ENCODE measurements at regions not wholly inside any gene's neighbourhood (a gene's known extent, or its start where the extent isn't known, plus 50 kb on each side); places are given as distances from the start of the nearest gene placed in this dataset.

- DNase-seq (ENCODE audit: low read depth in 2 of 2) = no peak
These were observed 185.0 kb downstream of the RFC3 start for GRCh38 chr13:34002924-34003323.

GRCh38 chr13:34003656-34004055, 185.7 kb downstream of the RFC3 start:
- DNase-seq (ENCODE audit: low read depth in 2 of 2) = no peak

DNA sequence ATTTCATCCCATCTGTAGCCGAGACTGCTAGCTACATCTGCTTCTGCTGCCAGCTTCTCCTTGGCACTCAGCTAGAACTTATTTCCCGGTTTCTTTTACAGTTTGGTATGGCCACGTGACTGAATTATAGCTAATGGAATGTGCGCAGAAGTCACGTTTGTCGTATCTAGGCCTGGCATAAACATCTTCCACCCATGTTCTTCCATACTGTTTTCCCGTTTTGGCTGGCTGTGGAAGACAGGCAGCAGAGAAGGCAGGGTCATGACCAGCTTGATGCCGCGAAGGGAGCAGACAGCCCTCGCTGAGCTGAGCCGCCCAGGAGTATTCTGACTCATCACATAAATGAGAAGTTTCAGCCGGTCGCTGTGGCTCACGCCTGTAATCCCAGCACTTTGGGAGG, 186.7 kb downstream of the RFC3 start:
- DNase-seq (ENCODE audit: low read depth in 2 of 2) = no peak

DNA sequence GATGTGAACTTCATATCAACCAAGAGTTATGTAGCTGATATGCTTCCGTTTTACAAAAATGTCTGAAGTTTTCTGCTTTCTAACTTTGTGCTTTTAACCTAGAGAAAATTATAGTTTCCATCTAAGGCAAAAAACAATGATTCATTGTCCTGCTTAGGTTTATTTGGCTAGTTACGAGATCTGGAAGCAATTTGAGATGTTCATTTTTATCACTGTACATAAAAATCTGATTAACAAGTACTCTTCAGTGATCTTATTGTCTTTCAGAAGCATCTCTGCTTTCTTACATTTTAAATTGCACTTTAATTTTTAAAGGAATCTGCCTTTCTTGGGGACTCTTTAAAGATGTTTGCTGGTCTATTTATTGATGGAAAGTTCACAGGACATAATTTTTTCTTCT, 188.1 kb downstream of the RFC3 start:
- no peak for DNase-seq (ENCODE audit: low read depth in 2 of 2)

DNA sequence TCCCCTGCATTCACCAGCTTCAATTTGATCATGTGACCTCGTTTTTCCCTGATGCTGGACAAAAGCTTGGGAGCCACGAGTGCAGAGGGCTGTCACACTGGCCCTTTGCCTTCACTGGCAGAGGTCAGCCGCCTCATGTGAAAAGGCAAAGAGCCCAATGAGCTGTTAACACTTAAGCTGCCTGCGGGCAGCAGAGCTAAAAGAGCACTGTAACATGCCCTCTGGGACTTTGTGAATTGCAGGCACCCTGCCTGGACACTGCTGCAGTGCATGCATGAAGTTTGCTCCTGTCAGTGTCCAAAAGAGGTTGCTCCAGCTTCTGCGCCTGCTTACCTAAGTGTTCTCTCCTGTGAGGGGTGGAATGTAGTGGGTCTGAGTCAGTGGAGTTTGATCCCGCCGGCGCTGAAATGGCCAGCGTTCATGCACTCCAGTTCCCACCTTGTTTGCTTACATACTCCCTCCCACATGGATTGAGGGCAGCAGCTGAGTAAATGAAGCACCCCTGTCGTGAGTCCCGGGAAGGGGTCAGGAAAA, 193.7 kb downstream of the RFC3 start:
- DNase-seq (ENCODE audit: low read depth in 2 of 2) = no peak

DNA sequence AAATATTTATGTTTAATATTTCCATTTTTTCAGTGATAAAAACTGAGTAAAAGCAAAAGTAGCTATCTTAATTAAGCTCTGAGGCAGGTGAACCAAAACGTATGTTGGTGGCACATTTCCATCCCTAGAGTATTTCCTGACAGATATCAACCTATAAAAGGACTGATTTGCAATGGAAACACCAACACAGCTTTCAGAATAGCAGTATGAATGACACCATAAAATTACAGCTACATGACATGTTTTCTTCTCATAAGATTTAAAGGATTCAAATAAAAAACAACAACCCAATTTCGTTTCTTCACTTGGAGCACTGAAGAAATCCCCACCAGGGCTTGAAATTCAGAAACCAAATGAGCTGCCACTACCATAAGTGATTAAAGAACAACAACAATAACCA, 194.4 kb downstream of the RFC3 start:
- DNase-seq (ENCODE audit: low read depth in 2 of 2) = no peak

DNA sequence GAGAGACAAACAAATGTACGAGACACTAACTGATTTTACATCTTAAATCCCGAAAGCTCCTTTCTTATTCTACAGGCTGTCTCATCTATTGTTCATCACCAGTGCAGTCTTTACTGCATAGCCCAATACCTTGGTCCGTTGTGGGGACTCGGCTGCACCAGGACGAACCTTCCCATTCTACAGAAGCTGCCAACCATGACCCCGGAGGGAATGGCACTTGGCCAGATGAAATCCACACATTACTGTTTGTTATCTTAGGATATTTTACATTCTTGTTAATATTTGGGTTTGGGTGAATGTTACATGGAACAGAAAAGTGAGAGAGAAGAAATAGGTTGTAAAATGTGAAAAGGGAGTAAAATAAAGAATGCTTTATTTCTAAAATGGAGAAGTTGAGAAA, 195.1 kb downstream of the RFC3 start:
- no peak for DNase-seq (ENCODE audit: low read depth in 2 of 2)

DNA sequence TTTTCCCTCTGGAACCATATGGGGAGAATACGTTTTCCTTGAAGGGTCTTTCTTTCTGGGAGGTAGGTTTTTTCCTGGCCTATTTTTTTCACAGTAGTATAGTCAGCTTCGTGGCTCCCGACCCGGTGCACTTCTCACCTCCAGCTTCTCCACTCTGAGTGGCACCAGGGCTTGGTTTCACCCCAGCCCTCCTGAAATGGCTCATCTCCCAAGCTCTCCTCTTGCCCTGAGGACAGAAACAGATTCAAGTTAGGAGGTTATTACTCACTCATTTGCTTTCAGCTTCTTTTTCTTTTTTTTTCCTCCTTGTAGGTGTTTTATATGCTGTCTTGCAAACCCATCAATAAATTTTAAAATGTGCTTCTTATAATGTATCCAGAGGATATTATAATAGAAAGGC, 199.3 kb downstream of the RFC3 start:
- DNase-seq (ENCODE audit: low read depth in 2 of 2) = no peak

DNA sequence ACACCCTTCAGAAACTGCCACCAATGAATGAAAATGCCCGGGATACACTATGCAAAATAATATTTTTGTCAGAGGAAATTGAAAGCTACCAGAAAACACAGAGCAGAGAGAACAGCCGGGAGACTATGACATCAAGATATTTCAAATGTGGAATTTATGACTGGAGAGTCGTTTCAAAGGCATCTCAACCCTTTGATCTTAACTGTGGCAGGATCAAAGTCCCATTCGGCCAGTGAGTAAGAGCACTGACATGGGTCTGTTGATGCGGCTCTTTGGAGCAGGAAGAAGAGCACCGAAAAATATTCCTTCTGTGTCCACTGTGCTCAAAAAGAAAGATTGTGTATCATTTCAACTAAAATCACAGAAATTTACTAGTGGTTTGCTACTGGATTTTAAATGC, 201.9 kb downstream of the RFC3 start:
- no peak for DNase-seq (ENCODE audit: low read depth in 2 of 2)

- DNase-seq (ENCODE audit: low read depth in 2 of 2) = no peak
These were observed 202.4 kb downstream of the RFC3 start for GRCh38 chr13:34020388-34020787.

DNA sequence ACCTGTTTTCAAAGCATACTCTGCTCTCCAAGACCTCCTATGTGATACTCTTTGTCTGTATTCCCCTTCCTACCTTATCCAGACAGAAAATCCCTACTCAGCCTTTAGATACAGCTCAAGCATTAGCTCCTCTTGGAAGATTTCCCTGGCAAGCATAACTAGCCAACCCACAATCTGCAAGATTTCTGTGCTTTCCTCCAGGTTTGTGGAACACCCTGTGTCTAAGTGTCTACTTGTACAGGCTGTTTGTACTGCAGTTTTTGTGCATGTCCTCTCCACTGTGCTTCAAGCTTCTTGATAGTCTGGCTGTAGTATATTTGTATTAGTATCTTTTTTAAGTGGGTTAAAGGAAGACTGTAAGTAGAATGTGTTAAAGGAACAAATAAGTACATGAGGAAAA, 203.7 kb downstream of the RFC3 start:
- DNase-seq (ENCODE audit: low read depth in 2 of 2) = no peak

GRCh38 chr13:34025746-34026145, 207.8 kb downstream of the RFC3 start:
- DNase-seq (ENCODE audit: low read depth in 2 of 2) = no peak

DNA sequence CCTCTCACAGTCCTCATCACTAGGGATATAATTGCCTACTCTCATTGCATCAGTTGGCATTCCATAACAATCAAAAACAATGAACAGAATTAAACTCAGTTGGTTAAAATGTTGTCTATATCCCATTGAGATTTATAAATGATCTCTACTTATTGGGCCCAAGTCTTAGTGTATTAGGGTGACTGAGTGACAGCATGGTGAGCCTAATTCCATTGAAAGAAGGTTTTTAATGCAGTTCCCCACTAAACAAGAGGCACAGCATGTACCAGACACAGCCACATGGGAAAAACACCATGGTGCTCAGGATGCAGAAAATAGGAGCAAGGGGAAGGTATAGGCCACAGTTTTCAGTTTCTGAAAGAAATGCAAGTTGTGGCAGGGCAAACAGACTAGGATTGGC, 208.4 kb downstream of the RFC3 start:
- DNase-seq (ENCODE audit: low read depth in 2 of 2) = no peak

GRCh38 chr13:34028496-34029442, 210.8 kb downstream of the RFC3 start:
- DNase-seq (ENCODE audit: low read depth in 2 of 2) = no peak

- DNase-seq (ENCODE audit: low read depth in 2 of 2) = no peak
These were observed 212.8 kb downstream of the RFC3 start for GRCh38 chr13:34030782-34031181.

- no peak for DNase-seq (ENCODE audit: low read depth in 2 of 2)
These were observed 213.7 kb downstream of the RFC3 start for GRCh38 chr13:34031610-34032009.

DNA sequence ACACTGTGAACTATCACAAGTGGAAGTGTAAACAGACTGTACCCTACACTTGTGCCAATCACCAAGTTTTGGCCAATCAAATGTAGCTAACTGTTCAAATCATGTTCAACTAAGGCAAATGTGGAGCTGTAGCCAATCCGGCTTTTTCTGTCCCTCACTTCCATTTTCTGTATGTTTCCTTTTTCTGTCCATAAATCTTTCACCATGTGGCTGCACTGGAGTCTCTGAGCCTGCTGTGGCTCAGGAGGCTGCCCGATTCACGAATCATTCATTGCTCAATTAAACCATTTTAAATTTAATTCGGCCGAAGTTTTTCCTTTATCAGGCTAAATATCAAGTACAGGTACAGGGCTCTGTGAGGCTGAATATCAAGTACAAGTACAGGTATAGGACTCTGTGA, 216.5 kb downstream of the RFC3 start:
- DNase-seq (ENCODE audit: low read depth in 2 of 2) = no peak

DNA sequence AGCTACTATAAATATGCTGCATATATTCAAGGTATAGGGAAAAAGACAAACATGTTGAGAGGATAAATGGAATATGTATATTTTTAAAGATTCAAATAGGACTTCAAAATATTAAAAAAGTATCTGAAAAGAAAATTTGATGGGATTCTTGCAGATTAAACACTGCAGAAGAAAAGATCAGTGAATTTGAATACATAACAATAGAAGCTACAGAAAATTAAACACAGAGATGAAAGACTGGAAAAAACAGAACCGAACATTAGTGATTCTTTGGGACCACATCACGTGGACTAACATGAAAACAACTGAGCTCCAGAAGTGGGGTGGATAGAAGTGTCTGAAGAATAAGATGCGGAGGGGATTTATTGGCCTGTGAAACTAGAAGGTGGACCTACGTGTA, 217.2 kb downstream of the RFC3 start:
- no peak for DNase-seq (ENCODE audit: low read depth in 2 of 2)

DNA sequence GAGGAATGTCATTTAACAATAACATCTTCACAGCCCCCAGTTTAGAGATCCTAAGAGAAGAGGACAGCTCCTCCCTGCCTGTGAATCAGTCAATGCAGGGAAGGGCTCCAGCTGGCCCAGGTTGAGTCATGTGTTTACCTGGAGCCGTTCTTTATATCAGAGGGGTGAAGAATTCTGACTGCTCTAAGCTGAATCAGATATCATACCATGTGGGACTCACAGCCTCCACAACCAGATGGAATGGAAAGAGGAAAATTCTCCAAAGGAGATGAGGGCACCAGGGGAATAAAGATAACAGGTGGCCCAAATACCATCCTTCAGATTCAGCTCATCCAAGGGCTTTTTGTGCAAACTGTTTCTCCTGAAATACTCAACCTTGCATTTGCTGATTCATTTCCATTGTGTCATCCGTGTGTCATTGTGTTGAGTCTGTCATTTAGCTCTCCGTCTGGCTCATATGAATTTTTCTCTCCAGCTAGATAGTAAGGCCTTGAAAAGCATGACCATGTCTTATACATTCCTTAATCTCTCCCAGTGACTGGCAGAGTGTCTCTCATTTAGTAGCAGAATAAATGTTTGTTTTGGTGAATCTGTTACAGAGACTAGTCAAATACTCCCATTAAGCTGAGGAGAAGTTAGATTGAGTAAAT, 217.9 kb downstream of the RFC3 start:
- DNase-seq (ENCODE audit: low read depth in 2 of 2) = no peak

- DNase-seq (ENCODE audit: low read depth in 2 of 2) = no peak
These were observed 219.9 kb downstream of the RFC3 start for GRCh38 chr13:34037636-34038540.

DNA sequence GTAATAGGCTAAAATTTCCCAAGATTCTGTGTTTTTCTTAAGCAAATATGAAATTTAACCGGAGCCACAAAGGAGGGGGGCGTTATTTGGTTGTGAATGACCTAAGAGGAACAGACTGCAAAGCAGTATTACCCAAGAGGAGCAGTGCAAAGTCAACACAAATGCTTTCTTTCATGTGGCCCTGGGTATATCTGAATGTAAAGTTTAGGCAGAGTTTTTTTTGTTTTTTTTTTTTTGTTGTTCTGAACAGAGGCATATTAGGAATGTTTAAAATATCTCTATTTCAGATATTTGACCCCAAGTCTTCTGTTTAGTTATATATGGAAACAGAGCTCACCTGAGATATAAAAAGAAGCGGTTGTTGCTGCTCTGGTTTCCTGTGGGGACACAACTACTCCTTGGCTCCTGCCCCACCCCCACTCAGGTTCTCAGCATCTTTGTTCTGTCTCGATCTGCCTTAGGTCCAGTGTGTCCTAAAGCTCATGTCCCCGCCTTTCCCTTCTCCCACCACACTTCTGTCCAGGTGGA, 220.7 kb downstream of the RFC3 start:
- no peak for DNase-seq (ENCODE audit: low read depth in 2 of 2)

- no peak for DNase-seq (ENCODE audit: low read depth in 2 of 2)
These were observed 221.7 kb downstream of the RFC3 start for GRCh38 chr13:34039678-34040077.
